Stomach smooth muscle (tissue), 2 donors: ENCODE measurements at regions not wholly inside any gene's neighbourhood (a gene's known extent, or its start where the extent isn't known, plus 50 kb on each side); places are given as distances from the start of the nearest gene placed in this dataset.

ENCODE experiments used
- H3K27ac ChIP-seq: one replicate; pipeline ENCODE4 v1.7.0; 2013; ENCODE audit warnings: mild to moderate bottlenecking, low read length, inconsistent platforms
- H3K27me3 ChIP-seq, 2 donors: one replicate each; pipeline ENCODE4 v1.7.0; 2013; ENCODE audit warnings: low read length in 2 of 2; ENCODE audit not compliant: insufficient read depth in 2 of 2, control insufficient read depth in 1 of 2
- H3K36me3 ChIP-seq, 2 donors: one replicate each; pipeline ENCODE4 v1.7.0; 2013; ENCODE audit warnings: low read length in 2 of 2; ENCODE audit not compliant: control insufficient read depth in 2 of 2, insufficient read depth in 2 of 2
- H3K4me1 ChIP-seq: one replicate; pipeline ENCODE4 v1.7.0; 2013; ENCODE audit warnings: low read length; ENCODE audit not compliant: control insufficient read depth, insufficient read depth
- H3K4me3 ChIP-seq, 2 donors: one replicate each; pipeline ENCODE4 v1.7.0; 2013; ENCODE audit warnings: low read length in 2 of 2
- H3K9ac ChIP-seq, 2 donors: one replicate each; pipeline ENCODE4 v1.7.0; 2013; ENCODE audit warnings: low read length in 2 of 2, mild to moderate bottlenecking in 1 of 2
- H3K9me3 ChIP-seq, 2 donors: one replicate each; pipeline ENCODE4 v1.7.0; 2013; ENCODE audit warnings: low read length in 2 of 2; ENCODE audit not compliant: control insufficient read depth in 2 of 2
- donor health status: healthy.
- donor health status: Pancreatic carcinoma.

DNA sequence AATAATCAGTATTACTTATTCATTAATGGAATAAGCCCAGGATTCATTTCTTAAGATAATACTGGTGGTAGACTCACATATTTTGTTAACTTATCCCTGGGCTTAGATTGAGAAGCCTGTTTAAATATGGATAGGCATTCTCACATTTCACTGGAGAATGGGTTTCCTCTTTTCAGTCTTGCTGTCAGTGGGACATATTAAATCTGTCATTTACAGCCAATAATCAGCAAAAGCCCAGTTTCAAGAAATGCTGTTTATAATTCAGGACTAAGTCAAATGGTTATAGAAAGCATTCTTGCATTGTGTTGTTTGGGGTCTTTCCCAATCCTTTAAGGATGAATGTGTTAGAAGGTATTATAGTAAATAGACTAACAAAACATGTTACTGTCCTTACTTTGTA, 143.7 kb upstream of the NAALADL2 start:
- no peaks in the 10 kb centered on the region for H3K27me3 ChIP-seq
- no peaks in the 10 kb centered on the region for H3K9me3 ChIP-seq
- no peak overlapping the region for H3K4me3 ChIP-seq
- H3K4me1 ChIP-seq: no peaks in the 10 kb centered on the region
- H3K36me3 ChIP-seq: no peaks in the 10 kb centered on the region
- no peak overlapping the region for H3K27ac ChIP-seq
- no peak overlapping the region for H3K9ac ChIP-seq

DNA sequence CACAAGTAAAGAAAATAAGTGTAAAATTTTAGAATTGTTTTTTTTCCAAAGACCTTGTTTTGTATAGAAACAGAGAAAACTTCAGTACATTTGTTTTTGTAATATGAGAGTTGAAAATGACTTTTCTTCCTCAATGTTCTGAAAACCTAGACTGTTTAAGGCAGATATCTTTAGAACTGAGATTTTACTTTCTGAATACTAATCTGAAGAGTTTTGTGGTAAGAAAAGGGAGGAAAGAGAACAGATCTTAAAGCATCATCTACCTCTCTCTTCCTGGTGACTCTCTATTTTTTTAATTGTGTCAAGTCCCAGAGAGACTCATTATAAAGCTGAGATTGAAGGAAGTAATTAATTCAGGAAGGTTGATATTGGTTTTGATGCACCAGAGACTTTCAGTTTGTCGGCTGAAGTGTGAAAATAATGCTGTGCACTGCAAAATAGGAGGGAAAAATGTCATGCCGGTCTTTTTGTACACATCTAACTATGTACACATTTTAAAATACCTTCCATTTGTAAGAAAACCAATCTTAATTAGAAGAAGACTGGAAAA, 142.1 kb upstream of the NAALADL2 start:
- no peaks in the 10 kb centered on the region for H3K9me3 ChIP-seq
- H3K4me3 ChIP-seq: no peak overlapping the region
- no peaks in the 10 kb centered on the region for H3K4me1 ChIP-seq
- no peaks in the 10 kb centered on the region for H3K36me3 ChIP-seq
- H3K9ac ChIP-seq: no peak overlapping the region
- no peak overlapping the region for H3K27ac ChIP-seq
- no peaks in the 10 kb centered on the region for H3K27me3 ChIP-seq

DNA sequence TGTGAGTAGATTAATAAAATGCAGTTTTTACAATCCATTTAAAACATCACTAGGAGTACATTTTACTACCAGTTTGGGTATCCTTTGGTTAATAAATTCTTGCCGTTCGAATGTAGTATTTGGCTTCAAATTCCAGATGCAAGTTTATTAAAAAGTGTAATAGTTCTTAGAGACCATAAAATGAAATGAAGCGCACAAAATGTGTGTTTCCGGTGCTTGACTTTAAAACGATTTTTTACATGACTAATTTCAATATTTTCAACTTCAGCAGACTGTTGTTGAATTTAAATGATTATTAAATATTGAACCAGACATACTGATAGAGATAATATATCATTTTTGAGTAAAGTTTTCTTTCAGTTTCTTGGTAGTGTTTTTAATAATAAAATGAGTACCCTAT, 138.4 kb upstream of the NAALADL2 start:
- H3K9me3 ChIP-seq: no peaks in the 10 kb centered on the region
- no peak overlapping the region for H3K27ac ChIP-seq
- H3K27me3 ChIP-seq: no peaks in the 10 kb centered on the region
- no peaks in the 10 kb centered on the region for H3K4me1 ChIP-seq
- no peak overlapping the region for H3K4me3 ChIP-seq
- no peaks in the 10 kb centered on the region for H3K36me3 ChIP-seq
- H3K9ac ChIP-seq: no peak overlapping the region

DNA sequence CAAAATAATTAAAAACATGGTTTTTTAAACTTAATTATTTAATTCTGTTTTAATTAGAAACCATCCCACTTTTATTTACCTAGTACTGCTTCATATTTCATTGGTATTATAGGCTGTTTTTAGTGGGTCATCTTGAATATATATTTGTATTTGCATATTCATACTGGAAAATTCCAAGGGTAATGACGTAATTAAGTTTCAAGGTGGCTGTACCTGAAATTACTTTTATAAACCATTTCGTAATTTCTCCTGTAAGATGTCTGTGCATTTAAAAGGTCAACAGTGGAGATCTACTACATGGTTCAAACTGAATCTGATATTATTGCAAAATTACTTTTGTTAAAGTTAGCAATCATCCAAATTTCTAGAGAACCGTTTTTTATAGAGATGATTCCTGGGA, 133.8 kb upstream of the NAALADL2 start:
- no peak overlapping the region for H3K4me3 ChIP-seq
- H3K36me3 ChIP-seq: no peaks in the 10 kb centered on the region
- H3K4me1 ChIP-seq: no peaks in the 10 kb centered on the region
- H3K27me3 ChIP-seq: no peaks in the 10 kb centered on the region
- H3K9ac ChIP-seq: no peak overlapping the region
- H3K9me3 ChIP-seq: no peaks in the 10 kb centered on the region
- no peak overlapping the region for H3K27ac ChIP-seq

DNA sequence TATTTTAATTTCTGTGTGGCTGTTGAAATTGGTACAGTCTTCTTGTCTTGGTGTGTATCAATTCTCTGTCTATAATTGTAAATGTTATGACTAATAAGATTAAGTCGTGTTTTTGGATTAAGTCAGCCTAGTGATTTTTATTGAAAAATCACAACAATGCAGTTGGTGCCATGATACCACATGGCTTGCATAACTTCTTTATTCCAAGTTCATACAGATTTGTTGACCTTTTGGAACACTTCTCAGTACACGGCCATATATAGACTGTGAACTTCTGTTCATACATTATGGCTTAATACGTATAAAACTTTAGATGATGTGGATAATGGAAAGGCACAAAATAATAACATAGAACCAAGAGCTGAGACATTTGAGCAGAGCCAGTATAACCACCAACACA, 121.2 kb upstream of the NAALADL2 start:
- Histone ChIP-seq H3K4me3 (no peak overlapping the region), H3K27me3 (no peaks in the 10 kb centered on the region), H3K36me3 (no peaks in the 10 kb centered on the region), H3K4me1 (no peaks in the 10 kb centered on the region), H3K27ac (no peak overlapping the region), H3K9ac (no peak overlapping the region), H3K9me3 (no peaks in the 10 kb centered on the region)

DNA sequence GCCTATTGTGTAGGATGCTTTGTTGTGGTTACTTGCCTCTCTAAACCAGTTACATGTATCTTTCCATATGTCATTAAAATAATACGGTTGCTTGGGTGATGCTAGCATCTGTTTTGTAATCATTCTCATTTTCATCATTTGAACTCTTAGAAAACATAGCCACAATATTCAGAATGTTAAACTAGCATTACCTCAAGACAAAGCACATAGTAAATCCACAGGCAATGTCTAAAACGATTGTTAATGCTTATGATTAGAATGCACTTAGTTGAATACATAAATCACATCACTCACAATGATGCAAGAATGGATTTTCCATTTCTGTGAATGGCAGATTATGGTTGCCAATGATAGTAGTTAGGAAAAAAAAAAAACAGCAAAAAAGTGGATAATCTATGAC, 110.0 kb upstream of the NAALADL2 start:
- Histone ChIP-seq H3K27ac (no peak overlapping the region), H3K4me1 (no peaks in the 10 kb centered on the region), H3K4me3 (no peak overlapping the region), H3K9ac (no peak overlapping the region), H3K36me3 (no peaks in the 10 kb centered on the region), H3K27me3 (no peaks in the 10 kb centered on the region), H3K9me3 (peaks cover 0 to 4% of the 10 kb centered on the region in 2 donors)

DNA sequence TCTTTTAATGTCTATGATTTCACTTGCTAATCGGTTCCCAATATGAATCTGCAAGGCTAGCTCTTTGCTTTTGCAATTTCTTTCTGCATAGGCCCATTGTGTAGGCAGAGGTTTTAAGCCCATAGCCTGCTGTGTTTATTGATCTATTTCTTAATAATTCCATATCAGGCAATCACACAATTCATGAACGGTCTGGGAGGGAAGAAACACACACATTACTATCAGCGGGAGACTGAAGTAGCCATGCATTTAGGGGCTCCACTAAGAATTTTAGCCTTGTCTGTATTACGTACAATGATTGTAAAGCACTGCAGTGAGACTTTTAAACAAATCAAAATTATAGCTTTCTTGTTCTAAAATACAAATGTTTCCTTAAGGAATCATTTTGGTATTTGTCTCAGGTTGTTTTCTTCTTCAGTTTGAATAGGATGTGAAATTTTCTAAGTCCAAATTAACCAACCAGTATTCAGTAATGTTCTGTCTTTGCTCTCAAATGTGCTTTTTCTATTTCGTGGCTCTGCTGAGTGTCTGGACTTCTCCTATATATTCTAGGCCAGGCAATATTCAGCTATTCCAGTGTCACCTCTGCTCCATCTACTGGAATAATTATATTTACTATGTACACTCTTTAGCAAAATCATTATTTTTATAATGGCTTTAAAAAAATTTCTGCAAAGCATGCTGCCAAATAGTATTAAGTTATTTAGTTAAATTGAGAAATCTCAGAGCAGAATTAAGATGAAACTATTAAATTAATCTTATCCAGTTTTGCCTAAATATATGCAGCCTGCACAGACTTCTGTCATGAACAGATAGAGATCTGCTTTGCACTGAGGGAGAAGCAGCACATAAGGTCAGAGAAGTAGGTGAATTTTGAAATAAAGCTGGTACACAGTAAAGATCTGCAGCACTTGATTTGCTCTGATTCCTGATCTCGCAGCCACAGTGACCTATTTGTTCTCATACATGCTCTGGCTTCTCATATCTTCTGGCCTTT, 103.0 kb upstream of the NAALADL2 start:
- Histone ChIP-seq H3K9ac (no peak overlapping the region), H3K27me3 (no peaks in the 10 kb centered on the region), H3K4me1 (no peaks in the 10 kb centered on the region), H3K27ac (no peak overlapping the region), H3K36me3 (no peaks in the 10 kb centered on the region), H3K4me3 (no peak overlapping the region), H3K9me3 (peaks cover 0 to 4% of the 10 kb centered on the region in 2 donors)

DNA sequence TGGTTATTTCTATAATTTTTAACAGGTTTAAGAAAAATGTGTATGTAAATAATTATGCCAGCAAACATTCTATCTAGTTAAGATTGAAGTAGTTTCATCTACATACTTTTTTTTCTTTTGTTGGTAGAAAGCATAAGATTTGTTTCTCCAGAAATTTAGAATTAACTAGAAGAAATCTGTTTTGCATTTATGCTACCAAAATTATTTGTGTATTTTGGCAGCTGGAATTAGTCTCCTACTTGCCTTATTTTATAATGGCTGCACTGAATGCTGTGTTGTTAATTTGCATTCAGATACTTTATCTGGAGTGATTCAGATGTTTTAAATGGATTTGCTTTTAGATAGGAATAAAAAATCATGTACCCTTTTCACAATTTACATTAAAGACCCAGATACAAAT, 100.2 kb upstream of the NAALADL2 start:
- H3K9me3 ChIP-seq: no peaks in the 10 kb centered on the region
- H3K27ac ChIP-seq: no peak overlapping the region
- H3K36me3 ChIP-seq: no peaks in the 10 kb centered on the region
- H3K27me3 ChIP-seq: no peaks in the 10 kb centered on the region
- no peak overlapping the region for H3K4me3 ChIP-seq
- H3K4me1 ChIP-seq: no peaks in the 10 kb centered on the region
- H3K9ac ChIP-seq: no peak overlapping the region

DNA sequence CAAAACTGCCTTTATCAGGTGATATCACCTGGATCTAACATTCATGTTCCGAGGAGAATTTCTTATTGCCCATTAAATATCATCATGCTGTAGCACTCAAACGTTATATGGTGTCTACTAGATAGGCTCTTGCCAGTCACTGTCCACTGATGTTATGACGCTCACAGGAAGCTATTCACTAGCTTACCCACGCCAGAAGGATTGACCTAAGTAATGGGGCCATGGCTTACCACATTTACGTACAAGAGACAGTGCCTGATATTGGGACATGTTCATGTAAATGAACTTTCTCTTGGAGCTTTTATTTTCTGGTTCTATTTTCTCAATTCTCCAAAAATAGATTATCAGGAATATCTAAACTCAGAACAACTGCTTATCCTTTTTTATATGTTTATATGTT, 91.7 kb upstream of the NAALADL2 start:
- Histone ChIP-seq H3K27me3 (no peaks in the 10 kb centered on the region), H3K36me3 (no peaks in the 10 kb centered on the region), H3K9me3 (no peaks in the 10 kb centered on the region), H3K4me3 (no peak overlapping the region), H3K9ac (no peak overlapping the region), H3K4me1 (no peaks in the 10 kb centered on the region), H3K27ac (no peak overlapping the region)

DNA sequence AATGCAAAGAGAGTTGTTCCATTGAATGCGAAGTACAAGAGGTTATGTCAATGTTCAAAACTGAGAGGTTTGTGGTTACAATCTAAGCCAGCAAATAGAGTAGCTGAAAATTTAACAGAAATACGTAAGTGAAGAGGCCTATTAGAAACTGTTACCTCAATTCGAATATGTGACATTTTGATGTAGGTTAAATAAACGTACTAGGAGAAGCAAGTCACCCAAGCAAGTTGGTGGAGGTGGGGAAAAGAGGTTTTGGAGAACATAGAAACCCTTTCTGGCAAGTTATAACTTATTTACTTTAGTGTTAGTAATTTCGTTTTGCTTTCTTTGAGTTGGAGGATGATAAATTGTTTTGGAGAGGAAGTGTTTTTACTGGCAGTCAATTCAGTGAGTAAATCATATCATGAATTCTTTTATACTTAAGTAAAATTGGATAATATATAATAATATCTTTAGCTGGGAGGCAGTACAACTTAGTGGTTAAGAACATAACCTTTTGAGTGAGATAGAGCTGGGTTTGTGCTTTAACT, 91.2 kb upstream of the NAALADL2 start:
- H3K4me3 ChIP-seq: no peak overlapping the region
- H3K36me3 ChIP-seq: no peaks in the 10 kb centered on the region
- no peaks in the 10 kb centered on the region for H3K9me3 ChIP-seq
- H3K27ac ChIP-seq: no peak overlapping the region
- no peaks in the 10 kb centered on the region for H3K4me1 ChIP-seq
- no peaks in the 10 kb centered on the region for H3K27me3 ChIP-seq
- no peak overlapping the region for H3K9ac ChIP-seq

DNA sequence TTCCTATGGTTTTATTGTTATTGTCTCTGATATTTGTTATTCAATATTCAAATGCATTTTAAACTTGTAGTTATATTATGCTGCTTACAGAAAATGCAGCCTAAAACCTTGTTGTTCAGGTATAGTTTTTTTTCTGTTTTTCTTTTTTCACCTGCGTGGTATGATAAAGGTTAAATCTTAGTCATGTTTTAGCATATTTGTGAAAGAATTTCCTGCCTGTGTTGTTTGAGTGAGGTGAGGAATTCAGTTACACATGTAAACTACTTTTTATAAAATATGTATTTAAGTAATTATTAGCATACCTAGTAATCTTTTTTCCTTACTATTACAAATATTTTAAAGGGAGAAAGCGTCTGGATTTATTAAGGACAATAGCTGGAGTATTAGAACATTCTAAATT, 90.0 kb upstream of the NAALADL2 start:
- H3K4me3 ChIP-seq: no peak overlapping the region
- no peak overlapping the region for H3K9ac ChIP-seq
- no peak overlapping the region for H3K27ac ChIP-seq
- H3K36me3 ChIP-seq: no peaks in the 10 kb centered on the region
- no peaks in the 10 kb centered on the region for H3K9me3 ChIP-seq
- no peaks in the 10 kb centered on the region for H3K27me3 ChIP-seq
- no peaks in the 10 kb centered on the region for H3K4me1 ChIP-seq
